ENCODE measurements at regions not wholly inside any gene's neighbourhood (a gene's known extent, or its start where the extent isn't known, plus 50 kb on each side); places are given as distances from the start of the nearest gene placed in this dataset.

- DNase-seq (ENCODE audit: low read depth) = no peak
Measured at GRCh38 chr7:80403686-80404241, 108.1 kb downstream of the GNAT3 start.

GRCh38 chr7:80401708-80402107 lies 110.2 kb downstream of the GNAT3 start:
- DNase-seq (ENCODE audit: low read depth) = no peak

- no peak for DNase-seq (ENCODE audit: low read depth)
Measured at GRCh38 chr7:80393786-80394185, 118.1 kb downstream of the GNAT3 start.

- peak; percentile 19 for DNase-seq (ENCODE audit: low read depth)
Measured at GRCh38 chr7:80392229-80393169, 119.4 kb downstream of the GNAT3 start.

GRCh38 chr7:80387634-80388193 lies 124.2 kb downstream of the GNAT3 start:
- DNase-seq (ENCODE audit: low read depth) = peak; percentile 26

- no peak for DNase-seq (ENCODE audit: low read depth)
Measured at GRCh38 chr7:80386686-80387085, 125.2 kb downstream of the GNAT3 start.

GRCh38 chr7:80385508-80385907 lies 126.4 kb downstream of the GNAT3 start:
- no peak for DNase-seq (ENCODE audit: low read depth)

- DNase-seq (ENCODE audit: low read depth) = no peak
Measured at GRCh38 chr7:80380957-80381356, 130.9 kb downstream of the GNAT3 start.

- DNase-seq (ENCODE audit: low read depth) = peak; percentile 33
Measured at GRCh38 chr7:80379034-80379982, 132.6 kb downstream of the GNAT3 start.

GRCh38 chr7:80374321-80374720 lies 137.5 kb downstream of the GNAT3 start:
- no peak for DNase-seq (ENCODE audit: low read depth)

GRCh38 chr7:80373429-80374032 lies 138.3 kb downstream of the GNAT3 start:
- DNase-seq (ENCODE audit: low read depth) = no peak

GRCh38 chr7:80372415-80372814 lies 139.4 kb downstream of the GNAT3 start:
- no peak for DNase-seq (ENCODE audit: low read depth)

GRCh38 chr7:80370587-80370986 lies 141.3 kb downstream of the GNAT3 start:
- DNase-seq (ENCODE audit: low read depth) = no peak

- no peak for DNase-seq (ENCODE audit: low read depth)
Measured at GRCh38 chr7:80369321-80369720, 142.5 kb downstream of the GNAT3 start.

- DNase-seq (ENCODE audit: low read depth) = no peak
Measured at GRCh38 chr7:80362677-80363076, 149.2 kb downstream of the GNAT3 start.

- no peak for DNase-seq (ENCODE audit: low read depth)
Measured at GRCh38 chr7:80362010-80362618, 149.8 kb downstream of the GNAT3 start.

GRCh38 chr7:80359476-80359875 lies 152.4 kb downstream of the GNAT3 start:
- peak; percentile 7 for DNase-seq (ENCODE audit: low read depth)

GRCh38 chr7:80359029-80359428 lies 152.8 kb downstream of the GNAT3 start:
- DNase-seq (ENCODE audit: low read depth) = no peak

GRCh38 chr7:80357530-80357929 lies 154.3 kb downstream of the GNAT3 start:
- no peak for DNase-seq (ENCODE audit: low read depth)

- DNase-seq (ENCODE audit: low read depth) = no peak
Measured at GRCh38 chr7:80350430-80350829, 161.4 kb downstream of the GNAT3 start.

- no peak for DNase-seq (ENCODE audit: low read depth)
Measured at GRCh38 chr7:80348223-80348622, 163.6 kb downstream of the GNAT3 start.
